GM10266 (cell line): ENCODE measurements at regions not wholly inside any gene's neighbourhood (a gene's known extent, or its start where the extent isn't known, plus 50 kb on each side); places are given as distances from the start of the nearest gene placed in this dataset.

Experiments
- DNase-seq: peaks from one replicate; pipeline ENCODE4 v3.0.0; 2012; ENCODE audit errors: extremely low spot score
- TF ChIP-seq, protein P1 (sequence below): IDR thresholded peaks from 2 replicates; pipeline ENCODE4 v1.5.1; 2012; ENCODE audit warnings: mild to moderate bottlenecking, low read depth; ENCODE audit not compliant: control insufficient read depth, insufficient read depth; ENCODE audit errors: missing control alignments

DNA sequence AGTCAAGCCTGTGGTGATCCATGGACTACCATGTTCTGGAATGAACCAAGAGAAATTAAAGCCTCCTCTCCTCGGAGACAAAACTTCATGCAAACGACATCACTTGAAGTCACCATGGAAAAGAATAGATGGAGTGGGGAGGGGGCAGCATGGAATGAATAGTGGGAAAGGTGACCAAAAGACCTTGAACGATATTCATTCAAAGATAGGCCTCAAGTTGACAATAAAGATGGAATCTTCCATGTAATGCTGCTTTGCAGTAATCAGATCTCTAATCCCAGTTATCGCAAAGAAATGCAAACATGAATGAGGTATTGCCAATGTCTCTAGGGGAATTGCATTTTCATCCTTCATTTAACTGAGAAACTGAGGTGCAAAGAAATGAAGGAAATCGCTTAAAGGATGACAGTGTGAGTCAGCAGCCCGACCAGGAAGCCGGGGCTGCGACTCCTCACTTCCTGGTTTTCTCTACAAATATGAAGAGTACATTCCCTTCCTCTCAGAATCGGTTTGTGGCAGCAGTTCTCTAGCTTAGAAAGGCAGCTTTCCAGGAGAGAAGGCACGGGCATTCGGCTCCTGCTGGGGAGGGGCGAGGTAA lies 65.6 kb upstream of the RREB1 start:
- TF ChIP-seq, protein P1, sequence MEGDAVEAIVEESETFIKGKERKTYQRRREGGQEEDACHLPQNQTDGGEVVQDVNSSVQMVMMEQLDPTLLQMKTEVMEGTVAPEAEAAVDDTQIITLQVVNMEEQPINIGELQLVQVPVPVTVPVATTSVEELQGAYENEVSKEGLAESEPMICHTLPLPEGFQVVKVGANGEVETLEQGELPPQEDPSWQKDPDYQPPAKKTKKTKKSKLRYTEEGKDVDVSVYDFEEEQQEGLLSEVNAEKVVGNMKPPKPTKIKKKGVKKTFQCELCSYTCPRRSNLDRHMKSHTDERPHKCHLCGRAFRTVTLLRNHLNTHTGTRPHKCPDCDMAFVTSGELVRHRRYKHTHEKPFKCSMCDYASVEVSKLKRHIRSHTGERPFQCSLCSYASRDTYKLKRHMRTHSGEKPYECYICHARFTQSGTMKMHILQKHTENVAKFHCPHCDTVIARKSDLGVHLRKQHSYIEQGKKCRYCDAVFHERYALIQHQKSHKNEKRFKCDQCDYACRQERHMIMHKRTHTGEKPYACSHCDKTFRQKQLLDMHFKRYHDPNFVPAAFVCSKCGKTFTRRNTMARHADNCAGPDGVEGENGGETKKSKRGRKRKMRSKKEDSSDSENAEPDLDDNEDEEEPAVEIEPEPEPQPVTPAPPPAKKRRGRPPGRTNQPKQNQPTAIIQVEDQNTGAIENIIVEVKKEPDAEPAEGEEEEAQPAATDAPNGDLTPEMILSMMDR = no peak
- no peak for DNase-seq

DNA sequence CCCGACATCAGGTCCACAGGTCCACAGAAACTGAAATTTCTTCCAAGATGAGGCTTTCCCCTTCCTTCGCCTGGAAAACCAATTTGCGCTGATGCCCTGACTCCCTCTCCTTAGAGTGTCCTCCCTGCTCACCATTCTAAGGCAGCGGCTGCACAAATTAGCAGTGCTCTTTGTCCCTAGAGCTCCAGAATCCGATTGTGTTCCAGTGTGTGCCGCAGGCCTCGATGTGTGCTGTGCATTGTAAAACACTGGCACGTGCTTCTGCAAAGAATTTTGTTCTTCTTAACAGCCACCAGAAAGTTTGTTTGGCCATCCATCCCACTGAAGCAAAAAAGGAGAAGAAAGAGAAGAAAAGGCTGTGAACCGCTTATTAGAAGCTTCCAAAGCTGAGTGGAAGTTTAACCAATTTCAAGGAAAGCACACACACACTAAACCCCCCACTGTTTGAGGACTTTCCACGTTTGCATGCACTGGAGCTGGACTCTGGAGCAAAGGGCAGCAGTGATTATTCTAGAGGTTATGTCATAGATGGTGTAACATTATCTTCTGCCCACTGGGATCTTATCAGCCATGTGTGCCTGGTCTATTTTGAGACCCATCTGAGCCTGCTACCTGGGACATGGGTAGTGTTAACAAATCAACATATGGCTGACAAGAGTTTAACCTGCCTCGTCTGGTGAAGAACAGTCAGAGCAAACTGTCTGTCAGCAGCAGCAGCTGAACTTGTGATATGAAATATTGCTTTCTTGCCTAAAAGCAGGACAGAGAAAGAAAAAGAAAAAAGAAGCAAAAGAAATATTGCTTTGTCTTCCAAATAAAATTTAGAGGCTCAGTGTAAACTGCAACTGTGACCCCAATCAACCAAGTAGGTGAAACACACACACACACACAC lies 64.9 kb upstream of the RREB1 start:
- TF ChIP-seq, protein P1 = no peak
- no peak for DNase-seq

DNA sequence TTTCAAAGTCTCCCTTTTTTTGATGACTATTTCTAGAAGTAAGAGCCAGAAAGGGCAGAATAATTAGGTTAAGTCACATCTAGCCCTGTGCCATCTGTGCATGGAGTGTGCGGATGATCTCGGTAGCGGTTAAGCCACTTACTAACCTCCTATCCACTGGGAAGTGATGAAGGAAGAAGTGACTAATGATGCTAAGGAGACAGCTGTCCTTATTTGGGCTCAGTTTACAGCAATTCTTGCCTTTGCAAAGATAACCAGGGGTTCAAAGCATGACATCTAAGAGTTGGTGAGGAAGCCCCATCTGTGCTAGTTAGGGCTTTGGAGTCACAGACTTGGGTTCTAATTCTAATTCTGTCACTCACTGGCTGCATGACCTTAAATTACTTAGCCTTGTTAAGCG lies 62.4 kb upstream of the RREB1 start:
- DNase-seq = no peak
- TF ChIP-seq, protein P1 = no peak

DNA sequence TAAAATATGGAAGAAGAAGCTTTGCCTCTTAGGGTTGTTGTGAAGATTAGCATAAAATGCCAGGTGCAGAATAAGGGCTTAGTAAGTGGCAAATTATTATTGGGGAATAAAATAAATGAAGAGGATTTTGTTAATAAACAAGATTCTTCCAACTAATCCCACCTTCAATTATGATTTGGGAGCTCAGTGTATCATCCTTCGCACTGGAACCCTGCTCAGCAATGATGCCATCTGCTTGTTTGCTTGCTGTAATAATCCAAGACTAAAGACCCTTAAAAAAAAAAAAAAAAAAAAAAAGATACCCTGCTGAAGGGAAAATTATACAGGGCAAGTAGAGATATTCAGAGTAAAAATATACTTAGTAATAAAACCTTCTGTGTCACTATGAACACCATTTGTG lies 62.0 kb upstream of the RREB1 start:
- TF ChIP-seq, protein P1 = no peak

DNA sequence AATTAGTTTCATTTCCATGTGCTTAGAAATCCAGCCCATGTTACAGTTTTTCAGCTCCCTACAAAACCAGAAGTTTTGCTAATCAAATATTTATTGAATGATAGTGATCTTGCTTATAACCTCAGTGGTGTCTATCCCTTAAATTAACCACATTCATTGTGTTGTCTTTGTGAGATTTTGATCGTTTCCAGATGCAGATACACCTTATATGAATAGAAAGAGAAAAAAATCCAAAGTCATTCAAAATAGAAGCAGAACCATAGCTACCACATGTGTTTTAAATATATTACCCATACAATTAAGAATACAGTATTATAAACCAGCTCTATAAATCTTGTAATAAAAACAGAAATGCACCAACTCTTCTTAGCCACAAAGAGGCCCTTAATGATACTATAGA lies 60.6 kb upstream of the RREB1 start:
- TF ChIP-seq, protein P1 = no peak
- DNase-seq = no peak

More for the DNA sequence above, 62.0 kb upstream of the RREB1 start:
- no peak for DNase-seq

DNA sequence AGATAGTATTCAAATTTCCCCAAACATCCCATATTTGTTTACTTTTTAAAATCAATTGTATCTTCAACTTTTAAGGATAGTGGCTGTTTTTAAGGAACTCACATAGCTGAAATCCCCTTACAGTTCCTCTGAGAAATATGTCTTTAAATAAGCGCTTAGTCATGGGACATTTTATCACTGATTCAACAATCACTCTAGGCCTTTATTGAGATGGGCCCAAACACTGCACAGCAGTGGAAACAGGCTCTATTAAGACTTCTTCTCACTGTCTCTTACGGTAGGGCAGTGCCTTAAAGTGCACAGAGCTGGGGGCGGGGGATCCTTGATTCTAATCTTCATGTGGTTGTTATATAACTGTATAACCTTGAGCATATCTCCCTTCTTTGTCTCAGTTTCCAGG lies 59.8 kb upstream of the RREB1 start:
- TF ChIP-seq, protein P1 = no peak
- DNase-seq = no peak

DNA sequence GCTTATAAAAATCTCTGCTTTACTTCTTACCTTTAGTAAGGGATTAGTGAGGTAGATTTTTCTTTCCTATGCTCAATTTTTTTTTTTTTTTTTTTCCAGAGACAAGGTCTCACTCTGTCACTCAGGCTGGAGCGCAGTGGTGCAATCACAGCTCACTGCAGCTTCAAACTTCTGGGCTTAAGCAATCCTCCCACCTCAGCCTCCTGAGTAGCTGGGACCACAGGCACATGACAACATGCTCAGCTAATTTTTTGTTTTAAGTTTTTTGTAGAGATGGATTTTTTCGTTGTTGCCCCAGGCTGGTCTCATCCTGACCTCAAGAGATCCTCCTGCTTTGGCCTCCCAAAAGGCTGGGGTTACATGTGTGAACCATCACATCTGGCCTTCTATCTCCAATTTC lies 58.9 kb upstream of the RREB1 start:
- TF ChIP-seq, protein P1 = no peak
- DNase-seq = no peak
